Osteocyte (in vitro differentiated cells): ENCODE measurements at regions not wholly inside any gene's neighbourhood (a gene's known extent, or its start where the extent isn't known, plus 50 kb on each side); places are given as distances from the start of the nearest gene placed in this dataset.

Experiments
- DNase-seq: peaks from one replicate; pipeline ENCODE4 v3.0.0; 2021; ENCODE audit warnings: mixed read lengths; ENCODE audit not compliant: unreplicated experiment; ENCODE audit errors: extremely low spot score
- H3K27ac Mint-ChIP-seq: one replicate; pipeline ENCODE4 v1.8.0; 2021; ENCODE audit warnings: mild to moderate bottlenecking, mixed read lengths; ENCODE audit not compliant: unreplicated experiment
- H3K27me3 Mint-ChIP-seq: one replicate; pipeline ENCODE4 v1.8.0; 2021; ENCODE audit warnings: mixed read lengths; ENCODE audit not compliant: unreplicated experiment
- H3K36me3 Mint-ChIP-seq: one replicate; pipeline ENCODE4 v1.8.0; 2021; ENCODE audit warnings: mixed read lengths; ENCODE audit not compliant: unreplicated experiment
- H3K4me1 Mint-ChIP-seq: one replicate; pipeline ENCODE4 v1.8.0; 2021; ENCODE audit warnings: mixed read lengths; ENCODE audit not compliant: unreplicated experiment
- H3K4me3 Mint-ChIP-seq: one replicate; pipeline ENCODE4 v1.8.0; 2021; ENCODE audit warnings: mild to moderate bottlenecking, moderate library complexity, mixed read lengths; ENCODE audit not compliant: unreplicated experiment
- H3K9me3 Mint-ChIP-seq: one replicate; pipeline ENCODE4 v1.8.0; 2021; ENCODE audit warnings: mixed read lengths; ENCODE audit not compliant: unreplicated experiment
- TF ChIP-seq, protein P1 (sequence below): fragments of 200-600 bp; sonication (generic); IDR thresholded peaks from 2 replicates; pipeline ENCODE4 v1.5.0; 2021; ENCODE audit warnings: antibody characterized with exemption, mild to moderate bottlenecking, moderate library complexity

GRCh38 chr9:17003576-17004240 is 131.1 kb upstream of the CNTLN start:
- Mint-ChIP-seq H3K27ac (peak overlapping the region; percentile 20), H3K36me3 (no peaks in the 10 kb centered on the region), H3K27me3 (no peaks in the 10 kb centered on the region), H3K4me3 (no peak overlapping the region), H3K9me3 (peaks cover 3% of the 10 kb centered on the region), H3K4me1 (peaks cover 24% of the 10 kb centered on the region)
- TF ChIP-seq, protein P1, sequence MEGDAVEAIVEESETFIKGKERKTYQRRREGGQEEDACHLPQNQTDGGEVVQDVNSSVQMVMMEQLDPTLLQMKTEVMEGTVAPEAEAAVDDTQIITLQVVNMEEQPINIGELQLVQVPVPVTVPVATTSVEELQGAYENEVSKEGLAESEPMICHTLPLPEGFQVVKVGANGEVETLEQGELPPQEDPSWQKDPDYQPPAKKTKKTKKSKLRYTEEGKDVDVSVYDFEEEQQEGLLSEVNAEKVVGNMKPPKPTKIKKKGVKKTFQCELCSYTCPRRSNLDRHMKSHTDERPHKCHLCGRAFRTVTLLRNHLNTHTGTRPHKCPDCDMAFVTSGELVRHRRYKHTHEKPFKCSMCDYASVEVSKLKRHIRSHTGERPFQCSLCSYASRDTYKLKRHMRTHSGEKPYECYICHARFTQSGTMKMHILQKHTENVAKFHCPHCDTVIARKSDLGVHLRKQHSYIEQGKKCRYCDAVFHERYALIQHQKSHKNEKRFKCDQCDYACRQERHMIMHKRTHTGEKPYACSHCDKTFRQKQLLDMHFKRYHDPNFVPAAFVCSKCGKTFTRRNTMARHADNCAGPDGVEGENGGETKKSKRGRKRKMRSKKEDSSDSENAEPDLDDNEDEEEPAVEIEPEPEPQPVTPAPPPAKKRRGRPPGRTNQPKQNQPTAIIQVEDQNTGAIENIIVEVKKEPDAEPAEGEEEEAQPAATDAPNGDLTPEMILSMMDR: no peak
- DNase-seq: no peak

DNA sequence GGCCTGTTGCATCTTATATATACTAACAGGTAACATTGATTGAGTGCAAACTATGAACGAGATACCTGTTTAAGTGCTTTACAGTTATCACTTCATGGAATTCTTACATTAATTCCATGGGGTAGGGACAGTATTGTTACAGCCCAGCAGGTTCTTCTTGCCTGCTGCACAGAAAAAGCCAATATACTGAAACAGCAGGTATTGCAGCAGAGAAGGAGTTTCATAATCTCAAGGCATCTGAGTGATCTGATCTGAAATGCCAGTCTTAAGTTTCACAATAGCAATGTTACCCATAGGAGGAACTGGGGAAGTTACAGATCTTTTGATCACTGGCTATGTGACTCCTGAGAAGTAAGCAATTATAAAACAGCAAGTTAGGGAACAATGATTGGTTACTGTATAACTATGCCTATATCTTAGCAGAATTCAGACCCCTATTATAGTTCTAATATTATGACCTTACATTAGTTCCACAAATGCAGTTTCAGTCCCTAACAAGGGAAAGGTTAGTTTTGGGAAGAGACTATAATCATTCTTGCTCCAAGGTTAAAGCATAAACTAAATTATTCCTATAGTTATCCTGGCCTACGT is 126.5 kb upstream of the BNC2 start:
- H3K4me3 Mint-ChIP-seq: no peak overlapping the region
- peaks cover 7% of the 10 kb centered on the region for H3K36me3 Mint-ChIP-seq
- TF ChIP-seq, protein P1: no peak
- H3K27me3 Mint-ChIP-seq: no peaks in the 10 kb centered on the region
- H3K4me1 Mint-ChIP-seq: peaks cover 4% of the 10 kb centered on the region
- no peak for DNase-seq
- H3K27ac Mint-ChIP-seq: no peak overlapping the region
- peaks cover 18% of the 10 kb centered on the region for H3K9me3 Mint-ChIP-seq

DNA sequence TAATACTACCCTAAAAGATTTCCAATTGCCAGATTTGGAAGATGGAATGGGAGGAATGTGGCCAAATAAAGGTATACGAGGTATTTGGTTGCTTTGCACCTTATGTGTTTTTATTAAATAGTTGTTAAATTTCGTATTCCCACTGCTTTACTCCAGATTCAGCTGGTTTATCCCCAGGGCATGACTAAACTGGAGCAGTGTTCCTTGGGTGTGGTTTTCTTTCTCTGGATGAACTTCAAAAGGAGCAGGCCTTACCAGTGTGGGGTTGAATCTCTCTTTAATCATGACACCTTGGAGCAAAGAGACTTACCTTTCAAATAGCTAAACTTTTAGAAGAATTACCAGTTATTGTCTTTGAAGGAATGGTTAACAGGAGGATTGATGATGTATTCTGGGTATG is 121.7 kb upstream of the BNC2 start:
- H3K4me3 Mint-ChIP-seq: no peak overlapping the region
- H3K36me3 Mint-ChIP-seq: peaks cover 7% of the 10 kb centered on the region
- TF ChIP-seq, protein P1: no peak
- H3K27me3 Mint-ChIP-seq: no peaks in the 10 kb centered on the region
- no peak overlapping the region for H3K27ac Mint-ChIP-seq
- DNase-seq: no peak
- H3K4me1 Mint-ChIP-seq: peaks cover 14% of the 10 kb centered on the region
- peaks cover 18% of the 10 kb centered on the region for H3K9me3 Mint-ChIP-seq

GRCh38 chr9:16987026-16987425 is 116.6 kb upstream of the BNC2 start:
- Mint-ChIP-seq H3K4me1 (peaks cover 25% of the 10 kb centered on the region), H3K9me3 (no peaks in the 10 kb centered on the region)

DNA sequence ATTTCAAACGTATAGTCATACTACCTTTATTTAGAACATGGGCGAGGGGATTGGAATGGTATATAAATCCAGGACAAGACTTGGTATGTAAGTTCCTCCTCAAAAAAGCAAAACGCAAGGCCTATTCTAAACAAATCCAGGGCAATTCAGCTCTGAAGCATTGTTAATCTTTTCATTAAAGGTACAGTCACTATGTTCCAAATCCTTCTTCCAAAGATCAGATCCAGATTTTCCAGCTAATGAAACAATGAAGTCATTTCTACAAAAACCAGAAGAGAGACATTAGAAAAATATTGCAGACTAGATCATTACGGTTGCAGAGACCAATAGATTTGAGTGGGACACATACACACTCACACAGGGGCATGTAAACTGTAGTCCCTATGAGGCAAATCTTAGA is 116.1 kb upstream of the BNC2 start:
- TF ChIP-seq, protein P1: no peak
- Mint-ChIP-seq H3K27ac (peak overlapping the region; percentile 39), H3K36me3 (no peaks in the 10 kb centered on the region), H3K4me1 (peaks cover 21% of the 10 kb centered on the region), H3K4me3 (no peak overlapping the region), H3K9me3 (no peaks in the 10 kb centered on the region), H3K27me3 (no peaks in the 10 kb centered on the region)
- DNase-seq: no peak

More at GRCh38 chr9:16987026-16987425, 116.6 kb upstream of the BNC2 start:
- Mint-ChIP-seq H3K27me3 (no peaks in the 10 kb centered on the region), H3K4me3 (no peak overlapping the region), H3K27ac (peak overlapping the region; percentile 39), H3K36me3 (no peaks in the 10 kb centered on the region)
- no peak for DNase-seq
- TF ChIP-seq, protein P1: no peak
